ENCODE measurements at regions not wholly inside any gene's neighbourhood (a gene's known extent, or its start where the extent isn't known, plus 50 kb on each side); places are given as distances from the start of the nearest gene placed in this dataset.

GRCh38 chr2:163364736-163365135 lies 371.1 kb downstream of the FIGN start:
- no peak for DNase-seq (ENCODE audit: low read depth)
- H3K4me3 ChIP-seq (ENCODE audit: low read depth, low read length): no peak overlapping the region
- TF ChIP-seq, protein P1, sequence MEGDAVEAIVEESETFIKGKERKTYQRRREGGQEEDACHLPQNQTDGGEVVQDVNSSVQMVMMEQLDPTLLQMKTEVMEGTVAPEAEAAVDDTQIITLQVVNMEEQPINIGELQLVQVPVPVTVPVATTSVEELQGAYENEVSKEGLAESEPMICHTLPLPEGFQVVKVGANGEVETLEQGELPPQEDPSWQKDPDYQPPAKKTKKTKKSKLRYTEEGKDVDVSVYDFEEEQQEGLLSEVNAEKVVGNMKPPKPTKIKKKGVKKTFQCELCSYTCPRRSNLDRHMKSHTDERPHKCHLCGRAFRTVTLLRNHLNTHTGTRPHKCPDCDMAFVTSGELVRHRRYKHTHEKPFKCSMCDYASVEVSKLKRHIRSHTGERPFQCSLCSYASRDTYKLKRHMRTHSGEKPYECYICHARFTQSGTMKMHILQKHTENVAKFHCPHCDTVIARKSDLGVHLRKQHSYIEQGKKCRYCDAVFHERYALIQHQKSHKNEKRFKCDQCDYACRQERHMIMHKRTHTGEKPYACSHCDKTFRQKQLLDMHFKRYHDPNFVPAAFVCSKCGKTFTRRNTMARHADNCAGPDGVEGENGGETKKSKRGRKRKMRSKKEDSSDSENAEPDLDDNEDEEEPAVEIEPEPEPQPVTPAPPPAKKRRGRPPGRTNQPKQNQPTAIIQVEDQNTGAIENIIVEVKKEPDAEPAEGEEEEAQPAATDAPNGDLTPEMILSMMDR (conservative IDR thresholded peaks at IDR 0.05; ENCODE audit: low read depth, low read length): no peak

GRCh38 chr2:163353551-163353950 lies 382.3 kb downstream of the FIGN start:
- no peak overlapping the region for H3K4me3 ChIP-seq (ENCODE audit: low read depth, low read length)
- no peak for DNase-seq (ENCODE audit: low read depth)
- TF ChIP-seq, protein P1 (conservative IDR thresholded peaks at IDR 0.05; ENCODE audit: low read depth, low read length): no peak

- no peak for DNase-seq (ENCODE audit: low read depth)
- TF ChIP-seq, protein P1 (conservative IDR thresholded peaks at IDR 0.05; ENCODE audit: low read depth, low read length): no peak
- H3K4me3 ChIP-seq (ENCODE audit: low read depth, low read length): no peak overlapping the region
Measured at GRCh38 chr2:163351966-163352365, 383.8 kb downstream of the FIGN start.

DNA sequence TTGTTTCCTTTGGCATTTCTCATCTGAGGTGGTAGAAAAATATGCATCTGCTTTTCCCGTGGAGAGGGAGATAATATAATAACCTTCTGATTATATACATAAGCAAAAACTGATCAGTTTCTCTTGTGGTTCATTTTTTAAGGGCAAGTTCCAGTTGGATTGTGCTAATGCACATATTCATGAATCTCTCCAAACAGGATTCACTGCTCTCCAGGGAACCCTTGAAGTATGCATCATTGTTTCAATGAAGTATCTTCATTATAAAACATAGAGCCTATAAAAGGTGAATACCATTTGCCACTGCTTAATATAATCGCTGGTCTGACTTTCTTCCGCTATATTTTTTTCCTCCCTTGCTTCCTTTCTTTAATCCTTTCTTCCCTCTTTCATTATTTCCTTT lies 384.7 kb downstream of the FIGN start:
- H3K4me3 ChIP-seq (ENCODE audit: low read depth, low read length): no peak overlapping the region
- no peak for DNase-seq (ENCODE audit: low read depth)
- TF ChIP-seq, protein P1 (conservative IDR thresholded peaks at IDR 0.05; ENCODE audit: low read depth, low read length): no peak

DNA sequence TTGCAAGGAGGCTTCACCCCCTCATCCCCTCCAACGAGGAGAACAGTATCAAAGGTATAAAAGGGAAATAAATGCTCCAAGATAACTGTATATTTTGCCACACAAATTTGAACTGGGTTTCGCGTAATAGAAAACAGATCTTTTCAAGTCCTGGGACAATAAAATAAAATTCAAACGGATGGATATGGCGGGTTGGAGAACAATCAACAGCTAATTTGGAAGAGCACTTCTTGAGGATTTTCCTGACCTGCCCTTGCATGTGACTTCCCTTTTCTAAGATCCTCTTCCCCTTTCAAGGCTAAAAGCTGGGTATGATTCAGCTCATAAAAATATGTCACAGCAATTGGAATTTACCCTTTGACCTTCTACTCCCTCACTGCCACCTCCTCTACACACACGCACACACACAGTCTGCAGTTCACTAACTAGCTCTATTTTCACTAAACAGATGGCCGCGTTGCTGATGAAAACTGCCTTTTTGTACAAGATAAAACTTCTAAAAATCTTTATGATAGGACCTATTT lies 386.9 kb downstream of the FIGN start:
- H3K4me3 ChIP-seq (ENCODE audit: low read depth, low read length): peak overlapping the region; percentile 56
- peak; percentile 67 for DNase-seq (ENCODE audit: low read depth)
- TF ChIP-seq, protein P1 (conservative IDR thresholded peaks at IDR 0.05; ENCODE audit: low read depth, low read length): no peak

DNA sequence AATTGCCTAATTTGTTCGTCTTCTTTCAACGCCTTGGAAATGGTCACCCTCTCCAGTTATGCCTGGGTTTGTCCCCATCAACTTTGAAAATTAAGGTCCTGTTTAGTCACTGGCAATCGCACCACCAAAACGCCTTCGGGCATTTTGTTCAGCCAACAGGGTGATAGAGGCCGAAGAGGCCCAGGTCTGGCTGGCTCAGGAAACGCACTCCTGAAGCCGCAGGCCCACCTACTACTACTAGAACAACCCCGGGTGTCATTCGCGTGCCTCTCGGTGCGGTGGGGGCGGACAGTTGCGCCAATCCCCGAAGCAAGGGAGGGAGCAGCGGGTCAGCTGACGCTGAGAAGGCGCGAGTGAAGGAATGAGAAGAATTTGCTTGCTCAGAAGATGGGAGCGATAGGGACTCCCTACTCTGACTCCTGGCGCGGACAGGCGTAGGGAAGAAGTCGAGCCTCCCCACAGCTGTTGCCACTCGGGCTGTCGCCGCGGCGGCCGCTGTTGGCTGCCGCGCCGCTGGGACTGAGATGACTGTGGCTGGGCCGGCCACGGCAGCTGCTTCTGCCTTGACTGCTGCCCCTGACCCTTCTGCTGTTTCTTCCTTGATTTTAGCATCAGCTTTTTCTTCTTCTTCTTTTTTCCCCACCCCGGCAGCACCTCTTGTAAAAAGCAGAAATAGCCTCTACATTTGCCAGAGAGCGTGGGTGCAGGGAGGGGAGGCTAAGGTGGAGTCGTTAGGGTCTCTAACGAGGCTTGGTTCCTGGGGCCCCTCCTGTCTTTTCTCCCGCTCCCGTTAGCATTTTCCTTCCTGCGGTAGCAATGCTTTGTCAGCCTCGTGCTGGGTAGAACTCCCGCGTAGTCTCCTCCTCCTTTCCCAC lies 387.6 kb downstream of the FIGN start:
- peak; percentile 62 for DNase-seq (ENCODE audit: low read depth)
- TF ChIP-seq, protein P1 (conservative IDR thresholded peaks at IDR 0.05; ENCODE audit: low read depth, low read length): no peak
- peak overlapping the region; percentile 56 for H3K4me3 ChIP-seq (ENCODE audit: low read depth, low read length)

Measured in epithelial cell of proximal tubule (primary cell).